K562 (cell line): ENCODE measurements at regions not wholly inside any gene's neighbourhood (a gene's known extent, or its start where the extent isn't known, plus 50 kb on each side); places are given as distances from the start of the nearest gene placed in this dataset.

ENCODE experiments used
- ATAC-seq: fragments of 200-7000 bp; cut with Tn5 transposase; 3 replicates; pipeline ENCODE4 v1.9.1; 2020; ENCODE audit warnings: moderate library complexity
- BruUV-seq: library from RNA; stranded (reverse); fragments of 400-500 nt; replicated peaks from 2 replicates; lab custom pipeline; 2021; lab: Mats Ljungman, UMichigan
- CTCF ChIA-PET: fragments of 300-600 bp; formaldehyde crosslinking; extraction: SDS; loops from one replicate; lab custom pipeline; 2021; ENCODE audit warnings: low intra/inter-chr PET ratio; lab: Yijun Ruan, JAX
- POLR2A ChIA-PET: fragments of 300-600, 350-650 bp; sonication (Branson Sonifier 250); formaldehyde crosslinking; extraction: SDS; loops from one replicate; lab custom pipeline; 2021; ENCODE audit warnings: antibody characterized with exemption, inconsistent platforms; lab: Yijun Ruan, JAX
- DNase-seq, 4 experiments: peaks; one replicate each; pipeline versions ENCODE4 v3.0.0 to v3.0.0-alpha.2; 2011 to 2018; ENCODE audit warnings: low spot score in 3 of 4, mixed read lengths in 3 of 4; ENCODE audit errors: extremely low read depth in 1 of 4
- FAIRE-seq: peaks from 2 replicates; lab custom pipeline; 2011; peaks lifted over from hg19 to GRCh38; lab: Jason Lieb, UNC
- H2AFZ ChIP-seq: 2 replicates; pipeline ENCODE4 v1.6.0; 2011; ENCODE audit warnings: low read depth, low read length, control low read depth, inconsistent platforms
- H3K27ac ChIP-seq: fragments of 200-600 bp; 3 replicates; pipeline ENCODE4 v1.8.0; 2011; ENCODE audit warnings: low read depth, mild to moderate bottlenecking, control low read depth, inconsistent platforms, low read length, moderate library complexity, mixed read lengths; ENCODE audit errors: extremely low read depth
- H3K27me3 ChIP-seq, 2 experiments: fragments of 300-600 bp in 1 of 2; 2 replicates in 1 of 2; 3 replicates in 1 of 2; pipeline versions ENCODE4 v1.6.0 to v1.8.0; 2011; ENCODE audit warnings: inconsistent platforms in 2 of 2, low read length in 2 of 2, mild to moderate bottlenecking in 1 of 2, mixed read lengths in 1 of 2, moderate library complexity in 1 of 2; ENCODE audit not compliant: control insufficient read depth in 2 of 2, insufficient read depth in 2 of 2
- H3K36me3 ChIP-seq: fragments of 300-600 bp; 3 replicates; pipeline ENCODE4 v1.8.0; 2011; ENCODE audit warnings: mild to moderate bottlenecking, low read length, inconsistent platforms; ENCODE audit not compliant: control insufficient read depth, insufficient read depth
- H3K4me1 ChIP-seq, 2 experiments: fragments of 200-600 bp in 1 of 2; replicated peaks in 1 of 2; 2 replicates in 1 of 2; 3 replicates in 1 of 2; pipeline versions ENCODE4 v1.5.1 to v1.8.0; 2011; ENCODE audit warnings: inconsistent platforms in 2 of 2, low read length in 2 of 2, mild to moderate bottlenecking in 1 of 2, mixed read lengths in 1 of 2, moderate library complexity in 1 of 2; ENCODE audit not compliant: control insufficient read depth in 2 of 2, insufficient read depth in 2 of 2
- H3K4me2 ChIP-seq: 2 replicates; pipeline ENCODE4 v1.6.1; 2011; ENCODE audit warnings: low read length, control low read depth, inconsistent platforms, mixed read lengths; ENCODE audit not compliant: insufficient read depth
- H3K4me3 ChIP-seq: fragments of 200-600 bp; sonication (generic), shearing (Covaris generic); 2 replicates; pipeline ENCODE4 v1.5.1; 2016; ENCODE audit warnings: control low read depth, inconsistent platforms
- H3K79me2 ChIP-seq: fragments of 200-600 bp; 3 replicates; pipeline ENCODE4 v1.8.0; 2011; ENCODE audit warnings: low read length, inconsistent platforms; ENCODE audit not compliant: control insufficient read depth, insufficient read depth
- H3K9ac ChIP-seq, 2 experiments: 2 replicates each; pipeline versions ENCODE4 v1.6.0 to v1.6.1; 2011; ENCODE audit warnings: low read depth in 2 of 2, low read length in 2 of 2, control low read depth in 1 of 2, inconsistent platforms in 1 of 2, mild to moderate bottlenecking in 1 of 2, mixed read lengths in 1 of 2; ENCODE audit not compliant: insufficient read depth in 1 of 2
- H3K9me1 ChIP-seq: one replicate; pipeline ENCODE4 v1.6.0; 2011; ENCODE audit warnings: inconsistent platforms, mild to moderate bottlenecking, low read length, moderate library complexity; ENCODE audit not compliant: control insufficient read depth, insufficient read depth
- H3K9me3 ChIP-seq: replicated peaks from 2 replicates; pipeline ENCODE4 v1.5.1; 2011; ENCODE audit warnings: low read depth, low read length, inconsistent platforms; ENCODE audit not compliant: control insufficient read depth, insufficient read depth
- H4K20me1 ChIP-seq: replicated peaks from 2 replicates; pipeline ENCODE4 v1.6.1; 2011; ENCODE audit warnings: low read length, inconsistent platforms, mixed read lengths; ENCODE audit not compliant: control insufficient read depth, insufficient read depth
- ELF4 ChIP-seq: fragments of 450-650 bp; formaldehyde crosslinking; IDR thresholded peaks from 2 replicates; pipeline ENCODE4 v1.4.0; 2022; ENCODE audit warnings: missing genetic modification characterization
- GTF3C2 ChIP-seq: IDR thresholded peaks from 3 replicates; pipeline ENCODE4 v1.6.1; 2011; ENCODE audit warnings: borderline replicate concordance, mild to moderate bottlenecking, moderate library complexity; ENCODE audit not compliant: insufficient read length; ENCODE audit errors: extremely low read depth
- HIVEP1 ChIP-seq: fragments of 250-450 bp; sonication (Bioruptor Pico); IDR thresholded peaks from 2 replicates; pipeline ENCODE4 v1.4.0; 2020; ENCODE audit warnings: mild to moderate bottlenecking
- HOMEZ ChIP-seq: fragments of 250-450 bp; sonication (Bioruptor Pico); IDR thresholded peaks from 2 replicates; pipeline ENCODE4 v1.4.0; 2020; ENCODE audit warnings: mild to moderate bottlenecking, moderate library complexity
- KAT2B ChIP-seq: IDR thresholded peaks from one replicate; pipeline ENCODE4 v1.6.1; 2012; ENCODE audit warnings: low read depth, mild to moderate bottlenecking, control low read depth, inconsistent platforms, low read length, moderate library complexity
- PML ChIP-seq: IDR thresholded peaks from 2 replicates; pipeline ENCODE4 v1.6.1; 2012; ENCODE audit warnings: low read length, inconsistent platforms
- TSHZ1 ChIP-seq: fragments of 250-450 bp; sonication (Bioruptor Pico); IDR thresholded peaks from 2 replicates; pipeline ENCODE4 v1.4.0; 2020; ENCODE audit warnings: mild to moderate bottlenecking, moderate library complexity
- ZNF133 ChIP-seq: fragments of 250-450 bp; sonication (Bioruptor Pico); IDR thresholded peaks from 2 replicates; pipeline ENCODE4 v1.4.0; 2020; ENCODE audit warnings: mild to moderate bottlenecking
- ZNF398 ChIP-seq: fragments of 250-450 bp; sonication (Bioruptor Pico); IDR thresholded peaks from 2 replicates; pipeline ENCODE4 v1.8.0; 2021; ENCODE audit warnings: moderate library complexity, mild to moderate bottlenecking, inconsistent platforms
- ZNF586 ChIP-seq: fragments of 450-650 bp; formaldehyde crosslinking; conservative IDR thresholded peaks from 2 replicates; pipeline ENCODE4 v1.4.0; 2020; ENCODE audit warnings: mild to moderate bottlenecking, moderate library complexity
- WGBS: fragments of 100-300 bp; shearing (Covaris generic); methylation state at CpG from one replicate; pipeline ENCODE4 v1.1.6; 2016; ENCODE audit warnings: low coverage, mixed read lengths; ENCODE audit not compliant: insufficient coverage; ENCODE audit errors: missing lambda C conversion rate; 5-methylcytosine and 5-hydroxymethylcytosine counted together
- in situ Hi-C: fragments of 300-500 bp; cut with MboI; formaldehyde crosslinking; loops from 4 replicates; pipeline ENCODE4 v1.15.0; 2018; ENCODE audit warnings: inconsistent platforms, mixed read lengths
- intact Hi-C: fragments of 100-400 bp; cut with micrococcal nuclease; formaldehyde crosslinking; loops from 2 replicates; pipeline ENCODE4 v1.14.2; 2022

GRCh38 chr22:22093743-22094142 lies 111.2 kb upstream of the TOP3B start:
- Histone ChIP-seq H3K36me3 (no peaks in the 10 kb centered on the region), H3K9me1 (no peaks in the 10 kb centered on the region), H2AFZ (no peak overlapping the region), H3K27ac (no peak overlapping the region), H3K4me2 (no peak overlapping the region), H4K20me1 (no peaks in the 10 kb centered on the region), H3K4me1 (no peaks in the 10 kb centered on the region), H3K9me3 (no peaks in the 10 kb centered on the region), H3K79me2 (no peaks in the 10 kb centered on the region), H3K9ac (no peak overlapping the region), H3K4me3 (no peak overlapping the region), H3K27me3 (peaks cover 52 to 71% of the 10 kb centered on the region in 2 experiments)
- POLR2A ChIA-PET = no interaction called here
- CTCF ChIA-PET = no interaction called here
- intact Hi-C loops = no loop called here
- DNase-seq (no peak), FAIRE-seq (no peak), ATAC-seq (no peak)
- no TSS peak for BruUV-seq
- in situ Hi-C loops = no loop called here
- 1% methylated on average over 1 of the region's 1 CpG for WGBS
- TF ChIP-seq ELF4 (CRISPR knock-in tag) (peak; percentile 47; the same call in 1 of the 2 replicates), ZNF398 (CRISPR knock-in tag) (no peak), KAT2B (no peak), TSHZ1 (CRISPR knock-in tag) (peak; percentile 59; the same call in 1 of the 2 replicates), GTF3C2 (no peak), HIVEP1 (CRISPR knock-in tag) (0 out of 2 replicates have a peak, but pooled peaks have one; percentile 78), ZNF586 (CRISPR knock-in tag) (0 out of 2 replicates have a peak, but pooled peaks have one; percentile 46), PML (no peak), HOMEZ (peak; percentile 72; the same call in 1 of the 2 replicates), ZNF133 (CRISPR knock-in tag) (peak; percentile 69; the same call in 1 of the 2 replicates)
